ENCODE measurements at regions not wholly inside any gene's neighbourhood (a gene's known extent, or its start where the extent isn't known, plus 50 kb on each side); places are given as distances from the start of the nearest gene placed in this dataset.

GRCh38 chr2:34261701-34262100, 662.6 kb upstream of the FAM98A start:
- no peak for DNase-seq (ENCODE audit: low spot score)
- no peak for TF ChIP-seq CTCF (IDR thresholded peaks at IDR 0.05)
- no peak overlapping the region for H3K4me3 ChIP-seq
- H3K27ac ChIP-seq: no peak overlapping the region

- Histone ChIP-seq H3K27ac (no peak overlapping the region), H3K4me3 (no peak overlapping the region)
- TF ChIP-seq CTCF (IDR thresholded peaks at IDR 0.05): no peak
- no peak for DNase-seq (ENCODE audit: low spot score)
Measured at GRCh38 chr2:34254272-34254878, 655.3 kb upstream of the FAM98A start.

GRCh38 chr2:34252111-34252510, 653.0 kb upstream of the FAM98A start:
- no peak for TF ChIP-seq CTCF (IDR thresholded peaks at IDR 0.05)
- H3K27ac ChIP-seq: no peak overlapping the region
- no peak overlapping the region for H3K4me3 ChIP-seq
- no peak for DNase-seq (ENCODE audit: low spot score)

GRCh38 chr2:34251578-34251977, 652.5 kb upstream of the FAM98A start:
- TF ChIP-seq CTCF (IDR thresholded peaks at IDR 0.05): no peak
- H3K27ac ChIP-seq: no peak overlapping the region
- DNase-seq (ENCODE audit: low spot score): no peak
- no peak overlapping the region for H3K4me3 ChIP-seq

GRCh38 chr2:34244195-34244594, 645.1 kb upstream of the FAM98A start:
- no peak for DNase-seq (ENCODE audit: low spot score)
- no peak overlapping the region for H3K27ac ChIP-seq
- no peak overlapping the region for H3K4me3 ChIP-seq
- no peak for TF ChIP-seq CTCF (IDR thresholded peaks at IDR 0.05)

- H3K4me3 ChIP-seq: no peak overlapping the region
- TF ChIP-seq CTCF (IDR thresholded peaks at IDR 0.05): no peak
- no peak overlapping the region for H3K27ac ChIP-seq
- no peak for DNase-seq (ENCODE audit: low spot score)
Measured at GRCh38 chr2:34242763-34243123, 643.6 kb upstream of the FAM98A start.

GRCh38 chr2:34241905-34242762, 643.0 kb upstream of the FAM98A start:
- Histone ChIP-seq H3K27ac (no peak overlapping the region), H3K4me3 (no peak overlapping the region)
- no peak for TF ChIP-seq CTCF (IDR thresholded peaks at IDR 0.05)
- DNase-seq (ENCODE audit: low spot score): no peak
